ENCODE measurements at regions not wholly inside any gene's neighbourhood (a gene's known extent, or its start where the extent isn't known, plus 50 kb on each side); places are given as distances from the start of the nearest gene placed in this dataset.

DNA sequence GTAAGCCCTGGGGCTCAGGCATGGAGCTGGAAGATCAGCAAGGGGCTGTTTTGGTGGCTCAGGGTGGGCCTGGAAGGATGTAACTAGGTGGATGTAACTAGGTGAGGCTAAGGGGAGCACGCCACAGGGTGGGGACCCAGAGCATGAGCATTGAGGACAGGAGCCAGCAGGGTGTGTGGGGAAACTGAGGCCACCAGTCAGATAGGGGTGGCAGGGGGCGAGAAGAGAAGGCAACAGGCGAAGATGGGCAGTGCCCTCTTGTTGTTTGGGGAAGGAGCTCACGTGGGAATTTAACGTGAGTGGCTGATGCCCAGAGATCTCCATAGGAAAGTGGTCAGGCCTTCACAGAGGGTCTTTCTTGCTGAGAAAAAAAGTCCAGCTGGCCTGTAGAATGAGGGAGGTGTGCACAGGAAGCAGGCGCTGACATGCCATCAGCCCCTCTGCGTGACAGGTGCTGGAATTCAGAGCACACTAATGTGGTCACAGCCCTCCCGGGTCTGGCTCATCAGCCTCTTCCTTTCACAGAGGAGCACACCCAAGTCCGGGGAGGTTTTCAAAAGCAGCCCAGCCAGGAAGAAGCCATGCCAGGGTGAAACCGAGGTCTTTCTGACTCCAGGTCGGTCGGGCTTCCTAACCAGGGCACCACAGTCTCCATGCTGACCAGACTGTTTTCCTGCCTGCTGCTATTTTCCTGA lies 54.6 kb upstream of the PAX6 start (continued):
- TF ChIP-seq SP2 (IDR thresholded peaks at IDR 0.05; ENCODE audit: low read length) (no peak), MAFK (IDR thresholded peaks at IDR 0.05; ENCODE audit: low read depth, low read length) (no peak)

All from H1 (cell line).